ENCODE measurements at regions not wholly inside any gene's neighbourhood (a gene's known extent, or its start where the extent isn't known, plus 50 kb on each side); places are given as distances from the start of the nearest gene placed in this dataset.

DNA sequence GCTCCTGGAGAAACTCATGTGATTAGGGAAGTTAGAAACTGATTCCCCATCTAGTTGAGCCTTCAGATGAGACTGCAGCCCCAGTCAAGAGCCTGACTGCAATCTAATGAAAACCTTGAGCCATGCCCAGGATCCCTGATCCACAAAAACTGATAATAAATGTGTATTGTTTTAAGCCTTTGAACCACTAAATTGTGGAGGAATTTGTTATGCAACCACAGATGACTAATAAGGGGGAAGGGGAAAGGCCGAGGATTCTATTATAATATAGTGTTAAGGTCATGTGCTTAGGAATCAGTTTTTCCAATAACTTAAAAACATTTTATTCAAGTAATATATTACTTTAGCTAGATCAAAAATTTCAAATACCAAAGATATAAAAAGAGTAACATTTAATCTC lies 52.8 kb upstream of the USP25 start:
- DNase-seq (ENCODE audit: low spot score): no peak

- DNase-seq (ENCODE audit: low spot score): no peak
These were observed 50.2 kb upstream of the USP25 start for GRCh38 chr21:15679630-15680029.

Measured in AG20443 (cell line).